Right lobe of liver (tissue), 6 donors: ENCODE measurements at regions not wholly inside any gene's neighbourhood (a gene's known extent, or its start where the extent isn't known, plus 50 kb on each side); places are given as distances from the start of the nearest gene placed in this dataset.

Experiments
- ATAC-seq, 4 donors: fragments of 200-7000 bp; cut with Tn5 transposase; one replicate each; pipeline ENCODE4 v1.9.1; 2020; ENCODE audit warnings: mild to moderate bottlenecking in 4 of 4, moderate library complexity in 4 of 4
- DNase-seq, 3 donors: peaks; one replicate each; pipeline ENCODE4 v3.0.0-alpha.2; 2020
- H3K27ac ChIP-seq, 3 donors: fragments of 200-600 bp; one replicate each; pipeline ENCODE4 v1.8.0; 2022
- H3K27me3 ChIP-seq, 2 donors: fragments of 200-600 bp; one replicate each; pipeline ENCODE4 v1.8.0; 2022
- H3K36me3 ChIP-seq, 4 donors: fragments of 200-600 bp; sonication (generic) in 1 of 4; one replicate each; pipeline versions ENCODE4 v1.5.1 to v1.8.0; 2017 to 2022; ENCODE audit warnings: control low read depth in 1 of 4
- H3K4me1 ChIP-seq, 4 donors: fragments of 200-600 bp; sonication (generic) in 1 of 4; one replicate each; pipeline versions ENCODE4 v1.5.1 to v1.8.0; 2017 to 2022; ENCODE audit warnings: control low read depth in 1 of 4
- H3K4me3 ChIP-seq, 3 donors: fragments of 200-600 bp; one replicate each; pipeline ENCODE4 v1.8.0; 2022
- H3K9me3 ChIP-seq, 4 donors: fragments of 200-600 bp; sonication (generic) in 1 of 4; one replicate each; pipeline versions ENCODE4 v1.5.1 to v1.8.0; 2017 to 2022; ENCODE audit warnings: control low read depth in 1 of 4
- POLR2A ChIP-seq: fragments of 450-650 bp; IDR thresholded peaks from one replicate; pipeline ENCODE4 v1.6.1; 2017; ENCODE audit warnings: antibody characterized with exemption, mild to moderate bottlenecking
- WGBS: methylation state at CpG from one replicate; pipeline ENCODE4 v1.1.6; 2018; ENCODE audit warnings: low coverage, low lambda C conversion rate; ENCODE audit not compliant: insufficient coverage; ENCODE audit errors: missing lambda C conversion rate; 5-methylcytosine and 5-hydroxymethylcytosine counted together
- intact Hi-C, 2 donors: fragments of 100-400 bp; cut with DNase I; formaldehyde crosslinking; loops; one replicate each; pipeline versions ENCODE4 v1.11.2 to v1.14.1; 2022
- TF ChIP-seq, protein P1 (sequence below), 4 donors: fragments of 200-600 bp in 3 of 4; fragments of 450-650 bp in 1 of 4; IDR thresholded peaks; one replicate each; pipeline versions ENCODE4 v1.5.1 to v1.8.0; 2016 to 2022; ENCODE audit warnings: antibody characterized with exemption in 4 of 4, mild to moderate bottlenecking in 2 of 4
- donor health status: DM: no; HTN: yes; CAD: no.
- donor health status: DM: no; HTN: no; CAD: no.
- donor health status: DM: no; HTN: no; CAD: no.
- donor health status: DM: no; HTN: yes; CAD: no.
- donor health status: DM: no; HTN: yes; CAD: no.

DNA sequence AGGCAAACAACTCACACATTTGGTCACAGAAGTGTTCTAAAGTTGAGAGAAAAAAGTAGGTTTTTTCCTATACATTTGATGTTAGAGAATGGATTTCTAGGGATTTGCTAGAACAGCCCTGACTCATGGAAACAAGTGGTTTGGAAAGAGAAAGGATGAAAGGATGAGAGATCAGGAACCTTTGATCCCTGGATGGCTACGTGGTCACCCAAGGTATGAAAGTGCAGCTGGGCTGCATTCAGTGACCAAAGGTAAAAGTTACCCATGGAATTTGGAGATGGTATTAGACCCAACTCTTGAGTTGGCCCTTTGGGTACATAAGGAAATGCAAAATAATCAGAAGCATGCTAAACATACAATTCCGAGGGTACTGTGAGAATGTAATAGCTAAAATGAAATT lies 61.3 kb upstream of the SPIN1 start:
- ATAC-seq (peak; percentile 30 to 51 (median 38)), DNase-seq (no peak)
- Histone ChIP-seq H3K4me3 (no peak overlapping the region), H3K27me3 (no peaks in the 10 kb centered on the region), H3K27ac (no peak overlapping the region), H3K9me3 (no peaks in the 10 kb centered on the region), H3K36me3 (no peaks in the 10 kb centered on the region), H3K4me1 (no peaks in the 10 kb centered on the region)
- WGBS = 46% methylated on average over 2 of the region's 2 CpGs
- TF ChIP-seq POLR2A = no peak
- TF ChIP-seq, protein P1, sequence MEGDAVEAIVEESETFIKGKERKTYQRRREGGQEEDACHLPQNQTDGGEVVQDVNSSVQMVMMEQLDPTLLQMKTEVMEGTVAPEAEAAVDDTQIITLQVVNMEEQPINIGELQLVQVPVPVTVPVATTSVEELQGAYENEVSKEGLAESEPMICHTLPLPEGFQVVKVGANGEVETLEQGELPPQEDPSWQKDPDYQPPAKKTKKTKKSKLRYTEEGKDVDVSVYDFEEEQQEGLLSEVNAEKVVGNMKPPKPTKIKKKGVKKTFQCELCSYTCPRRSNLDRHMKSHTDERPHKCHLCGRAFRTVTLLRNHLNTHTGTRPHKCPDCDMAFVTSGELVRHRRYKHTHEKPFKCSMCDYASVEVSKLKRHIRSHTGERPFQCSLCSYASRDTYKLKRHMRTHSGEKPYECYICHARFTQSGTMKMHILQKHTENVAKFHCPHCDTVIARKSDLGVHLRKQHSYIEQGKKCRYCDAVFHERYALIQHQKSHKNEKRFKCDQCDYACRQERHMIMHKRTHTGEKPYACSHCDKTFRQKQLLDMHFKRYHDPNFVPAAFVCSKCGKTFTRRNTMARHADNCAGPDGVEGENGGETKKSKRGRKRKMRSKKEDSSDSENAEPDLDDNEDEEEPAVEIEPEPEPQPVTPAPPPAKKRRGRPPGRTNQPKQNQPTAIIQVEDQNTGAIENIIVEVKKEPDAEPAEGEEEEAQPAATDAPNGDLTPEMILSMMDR (IDR thresholded peaks at IDR 0.05) = no peak
- intact Hi-C loops = no loop called here

DNA sequence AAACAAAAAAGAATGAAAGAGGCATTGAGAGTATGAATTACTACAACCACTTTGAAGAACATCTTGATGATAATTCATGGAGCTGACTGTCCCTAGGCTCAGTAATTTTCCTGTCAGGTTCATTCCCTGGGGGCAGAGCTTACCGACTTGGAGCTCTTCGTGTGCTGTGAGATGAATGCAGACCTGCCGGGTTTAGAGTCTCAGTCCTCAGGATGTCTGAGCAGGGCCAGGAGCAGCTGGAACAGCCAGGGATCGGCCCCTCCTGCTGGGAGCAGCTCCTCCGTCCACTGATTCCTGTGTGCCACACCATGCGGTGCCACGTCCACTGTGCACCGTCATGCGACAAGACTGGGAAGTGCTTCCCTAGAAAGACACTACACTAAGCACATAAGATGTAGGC lies 62.2 kb upstream of the SPIN1 start:
- no peaks in the 10 kb centered on the region for H3K27me3 ChIP-seq
- intact Hi-C loops = no loop called here
- no peak for ATAC-seq
- no peak overlapping the region for H3K4me3 ChIP-seq
- no peak for TF ChIP-seq POLR2A
- TF ChIP-seq, protein P1 (IDR thresholded peaks at IDR 0.05) = no peak
- no peaks in the 10 kb centered on the region for H3K36me3 ChIP-seq
- H3K27ac ChIP-seq = no peak overlapping the region
- no peak for DNase-seq
- no peaks in the 10 kb centered on the region for H3K4me1 ChIP-seq
- H3K9me3 ChIP-seq = no peaks in the 10 kb centered on the region
- 94% methylated on average over 3 of the region's 9 CpGs for WGBS

DNA sequence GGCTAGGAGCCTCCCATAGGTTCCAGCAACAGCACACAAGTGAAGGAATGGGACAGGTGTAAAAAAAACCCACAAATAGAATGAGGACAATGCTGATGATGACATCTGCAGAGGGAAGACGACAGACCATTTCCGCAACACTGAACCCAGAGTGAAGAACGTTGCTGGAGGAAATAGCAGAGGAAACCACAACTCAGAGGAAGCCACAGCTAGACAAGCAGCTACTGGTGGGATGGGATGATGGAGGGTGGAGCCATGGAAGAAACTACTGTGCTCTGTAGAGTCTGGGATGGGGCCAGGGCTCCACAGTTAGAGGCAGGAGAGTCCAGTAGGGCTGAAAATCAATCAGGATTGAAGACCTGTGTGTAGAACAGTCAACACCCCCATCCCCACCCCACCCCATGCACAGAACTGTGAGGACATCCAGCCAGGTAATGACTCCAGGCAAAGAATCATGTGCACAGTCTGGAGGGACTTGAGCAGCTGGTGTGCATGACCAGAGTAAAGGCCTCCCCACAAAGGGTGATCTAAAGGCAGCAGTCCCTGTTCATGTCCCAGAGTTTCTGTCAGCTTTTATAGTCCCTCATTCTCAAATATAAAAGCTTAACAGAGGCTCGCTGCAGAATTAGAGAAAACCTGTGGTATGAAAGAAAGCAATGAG lies 65.2 kb upstream of the SPIN1 start:
- H3K9me3 ChIP-seq = no peaks in the 10 kb centered on the region
- intact Hi-C loops = no loop called here
- no peak overlapping the region for H3K4me3 ChIP-seq
- no peak for DNase-seq
- no peaks in the 10 kb centered on the region for H3K36me3 ChIP-seq
- TF ChIP-seq, protein P1 (IDR thresholded peaks at IDR 0.05) = no peak
- no peak for TF ChIP-seq POLR2A
- H3K4me1 ChIP-seq = no peaks in the 10 kb centered on the region
- WGBS = 51% methylated on average over 4 of the region's 4 CpGs
- H3K27ac ChIP-seq = no peak overlapping the region
- ATAC-seq = peak; percentile 31 to 62 (median 56)
- no peaks in the 10 kb centered on the region for H3K27me3 ChIP-seq

DNA sequence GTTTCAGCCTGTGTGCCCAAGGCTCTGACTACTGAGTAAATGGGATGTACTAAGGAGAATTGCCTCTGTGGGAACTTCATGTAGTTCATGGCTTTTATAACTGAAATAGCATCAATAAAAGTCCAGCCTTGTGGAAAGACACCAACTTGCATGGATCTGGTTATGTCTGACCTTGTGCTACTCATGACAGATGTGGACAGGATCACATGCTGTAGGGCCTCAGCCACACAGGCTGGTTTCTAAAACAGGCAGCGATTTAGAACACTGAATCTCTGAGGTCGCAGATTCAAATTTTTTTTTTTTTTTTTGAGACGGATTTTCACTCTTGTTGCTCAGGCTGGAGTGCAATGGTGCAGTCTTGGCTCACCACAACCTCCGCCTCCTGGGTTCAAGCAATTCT lies 66.5 kb upstream of the SPIN1 start:
- H3K27me3 ChIP-seq = no peaks in the 10 kb centered on the region
- H3K4me3 ChIP-seq = no peak overlapping the region
- ATAC-seq (no peak), DNase-seq (no peak)
- no peaks in the 10 kb centered on the region for H3K4me1 ChIP-seq
- no peaks in the 10 kb centered on the region for H3K9me3 ChIP-seq
- no peak for TF ChIP-seq POLR2A
- TF ChIP-seq, protein P1 (IDR thresholded peaks at IDR 0.05) = no peak
- H3K36me3 ChIP-seq = no peaks in the 10 kb centered on the region
- H3K27ac ChIP-seq = no peak overlapping the region
- intact Hi-C loops = no loop called here
- 86% methylated on average over 4 of the region's 4 CpGs for WGBS
